Stimulated activated CD8-positive, alpha-beta memory T cell treated with anti-CD3 and anti-CD28 coated beads, Interleukin-4, amount 100 ng/mL, for 48 hours (primary cell): ENCODE measurements at regions not wholly inside any gene's neighbourhood (a gene's known extent, or its start where the extent isn't known, plus 50 kb on each side); places are given as distances from the start of the nearest gene placed in this dataset.

Experiments used
- DNase-seq: peaks from one replicate; pipeline ENCODE4 v3.0.0-alpha.2; 2020

DNA sequence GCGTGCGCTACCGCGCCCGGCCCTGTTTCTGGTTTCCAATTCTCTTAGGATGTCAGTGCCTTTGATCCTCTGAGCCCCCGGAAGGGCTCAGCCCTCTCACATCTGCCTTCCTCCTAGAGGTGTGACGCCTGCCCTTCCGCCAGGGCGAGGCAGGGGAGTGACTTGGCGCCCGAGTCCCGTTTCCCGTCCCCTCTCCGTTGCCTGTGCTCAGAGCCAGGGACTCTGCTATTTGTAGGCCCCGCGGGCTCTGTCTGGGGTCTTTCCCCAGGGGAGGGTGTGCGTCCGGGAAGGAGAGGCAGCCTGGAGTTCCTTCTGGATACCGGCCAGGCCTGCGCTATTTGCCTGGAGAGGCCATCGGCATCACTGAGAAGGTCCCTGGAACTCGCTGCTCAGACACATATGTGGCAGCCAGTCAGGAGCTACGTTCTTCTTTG, 103.7 kb upstream of the TAF1B start:
- peak; percentile 68 for DNase-seq

GRCh38 chr2:9740382-9741073, 102.7 kb upstream of the TAF1B start:
- no peak for DNase-seq

DNA sequence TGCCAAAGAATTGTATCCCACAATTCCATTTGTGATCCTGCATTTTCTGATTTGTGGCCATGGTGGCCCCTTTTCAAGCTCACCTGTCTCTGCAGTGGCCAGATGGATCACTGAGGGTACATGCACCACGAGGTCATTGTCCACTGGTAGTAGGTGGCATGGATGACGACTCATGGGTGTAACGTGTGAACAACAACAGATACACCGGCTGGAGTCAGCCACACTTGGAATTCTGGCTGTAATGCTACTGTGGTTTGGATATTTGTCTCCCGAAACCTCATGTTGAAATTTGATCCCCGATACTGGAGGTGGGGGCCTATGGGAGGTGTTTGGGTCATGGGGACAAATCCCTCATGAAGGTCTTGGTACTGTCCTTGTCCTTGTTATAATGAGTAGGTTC, 102.2 kb upstream of the TAF1B start:
- no peak for DNase-seq

DNA sequence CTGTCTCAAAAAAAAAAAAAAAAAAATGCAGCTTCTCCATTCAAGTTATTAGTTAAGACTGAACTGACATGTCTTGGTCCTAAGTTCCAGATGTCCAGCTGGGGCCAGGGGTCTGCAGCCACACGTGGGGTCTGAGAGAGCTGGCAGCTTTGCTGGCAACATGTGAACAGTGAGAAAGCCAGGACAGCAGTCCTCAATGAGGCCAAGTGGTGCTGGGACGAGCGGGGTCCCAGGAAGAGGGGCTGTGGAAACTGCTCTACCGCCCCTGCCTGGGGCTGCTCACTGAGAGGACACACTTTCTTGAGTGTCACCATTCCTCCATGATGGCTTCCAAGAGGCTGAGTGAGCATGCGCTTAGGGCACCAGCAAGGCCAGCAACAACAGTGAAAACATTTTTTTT, 100.7 kb upstream of the TAF1B start:
- no peak for DNase-seq

DNA sequence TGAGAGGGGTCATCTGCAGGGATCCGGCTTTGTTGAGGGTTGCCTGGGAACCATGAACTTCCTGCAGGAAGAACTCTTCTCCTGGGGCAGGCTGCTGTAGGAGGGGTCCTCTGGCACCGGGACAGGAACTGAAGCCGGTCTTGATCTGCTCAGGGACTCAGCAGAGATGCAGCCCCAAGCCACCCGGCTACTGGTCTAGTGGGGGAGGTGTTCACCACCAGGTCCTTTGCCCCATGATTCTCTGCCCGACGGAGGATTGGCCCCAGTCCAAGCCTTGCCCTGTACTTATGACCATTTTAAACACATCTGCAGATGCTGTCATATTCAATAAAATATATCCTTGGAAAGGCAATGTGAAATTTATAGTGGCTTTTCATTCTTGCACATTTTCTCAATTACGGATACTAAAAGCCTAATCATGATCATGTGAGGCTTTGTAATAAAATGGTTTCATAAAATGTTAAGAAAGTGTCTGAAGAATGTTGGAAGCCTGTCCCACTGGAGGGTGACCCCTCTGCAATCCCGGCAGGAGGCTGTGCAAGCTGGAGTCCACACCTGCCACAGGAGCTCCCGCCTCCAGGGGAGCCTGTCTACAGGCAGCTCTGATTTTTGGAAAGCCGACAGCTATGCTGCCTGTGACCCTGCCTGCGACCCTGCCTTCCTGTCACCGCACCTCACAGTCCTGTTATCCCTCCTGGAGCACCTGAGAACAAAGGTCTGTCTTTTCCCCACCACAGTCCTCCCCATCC, 98.8 kb upstream of the TAF1B start:
- DNase-seq = no peak

DNA sequence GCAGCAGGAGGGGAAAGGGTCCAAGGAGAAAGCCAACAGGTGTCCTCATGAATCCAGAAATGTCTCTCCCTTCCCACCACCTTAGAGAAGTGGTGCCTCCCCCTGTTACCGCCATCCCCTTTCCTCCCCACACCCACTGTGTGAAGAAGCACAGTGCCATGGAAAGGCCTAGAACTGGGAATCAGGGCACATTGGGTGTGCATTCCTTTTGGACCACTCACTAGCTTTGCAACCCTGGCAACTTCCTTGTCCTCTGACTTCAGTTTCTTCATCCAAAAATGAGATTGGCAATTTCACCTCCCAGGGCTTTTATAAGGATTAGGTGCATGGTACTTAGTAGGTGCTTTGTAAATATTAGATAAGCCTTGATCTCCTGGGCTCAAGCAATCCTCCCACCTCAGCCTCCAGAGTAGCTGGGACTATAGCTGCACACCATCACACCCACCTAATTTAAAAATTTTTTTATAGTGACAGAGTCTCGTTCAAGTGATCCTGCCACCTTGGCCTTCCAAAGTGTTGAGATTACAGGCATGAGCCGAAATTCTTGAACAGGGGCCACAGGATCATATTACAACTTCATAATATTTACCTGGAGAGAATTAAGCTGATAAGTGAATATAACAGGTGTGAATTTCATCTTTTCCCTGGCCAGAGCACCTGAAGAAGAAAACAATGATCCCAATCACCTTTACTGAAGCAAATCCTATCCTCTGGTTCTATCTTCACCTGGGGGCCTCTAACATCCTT, 97.9 kb upstream of the TAF1B start:
- no peak for DNase-seq

DNA sequence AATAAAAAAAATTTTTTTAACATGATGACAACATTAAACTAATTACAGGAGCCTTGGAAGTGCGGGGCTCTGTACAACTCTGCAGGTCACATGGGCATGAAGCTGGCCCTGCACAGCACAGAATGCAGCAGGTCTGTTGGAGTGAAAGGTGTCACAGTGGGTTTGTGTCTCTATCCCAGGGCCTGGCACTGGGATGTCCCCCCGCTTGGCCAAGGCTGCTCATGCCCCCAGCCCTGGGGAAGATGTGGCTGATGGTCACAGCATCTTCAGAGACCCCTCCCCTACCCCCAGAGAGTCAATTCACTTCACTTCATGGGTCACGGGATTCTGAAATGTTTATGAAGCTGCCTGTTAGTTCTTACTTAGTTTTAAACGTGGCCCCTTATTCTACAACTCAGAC, 95.9 kb upstream of the TAF1B start:
- no peak for DNase-seq

- peak; percentile 52 for DNase-seq
These were observed 94.7 kb upstream of the TAF1B start for GRCh38 chr2:9748577-9748976.

DNA sequence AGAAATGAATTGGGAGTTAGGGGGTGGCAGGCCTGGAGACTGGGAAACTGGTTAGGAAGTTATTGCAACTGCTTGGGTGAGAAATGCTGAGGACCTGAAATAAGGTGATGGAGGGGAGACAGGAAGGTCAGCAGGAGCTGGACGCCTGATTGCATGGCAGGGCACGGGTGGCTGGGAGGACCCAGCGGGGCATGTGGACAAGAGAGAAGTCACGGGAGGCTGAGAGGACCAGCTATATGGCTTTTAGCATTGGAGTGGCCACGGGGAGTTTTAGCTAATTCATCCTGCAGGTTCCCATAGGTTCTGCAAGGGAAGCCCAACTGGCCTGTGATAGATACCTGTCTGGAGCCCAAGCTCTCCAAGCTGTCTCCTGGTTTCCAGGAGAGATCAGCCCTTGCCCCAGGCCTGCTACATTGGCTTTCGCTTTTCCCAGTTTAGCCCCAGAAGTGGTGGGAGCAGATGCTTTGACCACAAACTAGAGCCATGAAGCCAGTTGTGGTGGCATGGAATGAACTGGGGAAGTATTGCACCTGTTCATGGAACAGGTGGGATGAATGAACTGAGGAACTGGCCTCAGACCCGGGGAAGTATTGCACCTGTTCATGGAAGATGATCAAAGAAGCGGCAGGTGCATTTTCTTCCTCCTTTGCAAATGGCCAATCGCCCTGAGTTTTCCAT, 93.6 kb upstream of the TAF1B start:
- no peak for DNase-seq

DNA sequence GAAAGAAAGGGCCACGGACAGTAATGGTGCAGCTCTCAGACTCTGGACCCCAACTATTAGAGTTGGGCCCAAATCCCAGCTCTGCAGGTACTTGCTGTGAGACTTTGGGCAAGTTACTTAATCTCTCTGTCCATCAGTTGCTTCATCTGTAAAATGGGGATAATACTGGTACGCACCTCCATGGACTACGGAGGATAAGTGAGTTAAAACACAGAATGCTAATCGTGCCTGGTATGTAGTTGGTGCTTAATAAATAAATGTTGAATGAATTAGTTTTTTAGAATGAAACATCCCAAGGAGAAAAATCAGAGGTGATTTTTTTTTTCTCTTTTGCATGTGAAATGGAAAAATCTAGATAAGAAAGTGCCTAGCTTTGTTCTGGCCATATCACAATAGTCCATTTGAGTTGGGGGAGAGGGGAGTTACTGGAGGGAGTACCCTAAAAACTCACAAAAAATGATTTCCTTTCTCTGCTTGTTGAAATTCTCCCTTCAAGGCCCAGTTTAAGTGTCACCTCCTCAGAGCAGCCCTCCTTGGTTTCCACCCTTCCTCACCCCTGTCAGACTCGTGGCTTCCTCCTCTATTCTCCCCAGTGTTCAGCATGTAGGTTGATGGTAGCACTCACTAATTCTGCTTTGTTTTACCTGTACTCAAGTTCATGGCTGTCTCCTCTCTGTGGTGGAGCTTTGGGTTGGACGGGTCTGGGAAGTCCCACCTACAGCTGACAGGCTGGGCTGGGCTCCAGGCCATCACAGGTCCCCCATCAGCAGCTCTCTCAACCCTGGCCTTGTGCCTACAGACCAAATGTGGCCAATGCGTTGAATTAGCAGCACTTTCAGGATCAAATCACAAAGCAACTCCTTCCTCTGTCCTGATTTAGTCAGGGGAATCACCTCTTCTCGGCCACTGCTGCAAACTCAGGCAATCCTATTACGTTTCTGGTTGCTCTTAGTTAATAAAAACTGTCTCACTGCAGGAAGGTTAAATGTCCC, 92.8 kb upstream of the TAF1B start:
- no peak for DNase-seq

DNA sequence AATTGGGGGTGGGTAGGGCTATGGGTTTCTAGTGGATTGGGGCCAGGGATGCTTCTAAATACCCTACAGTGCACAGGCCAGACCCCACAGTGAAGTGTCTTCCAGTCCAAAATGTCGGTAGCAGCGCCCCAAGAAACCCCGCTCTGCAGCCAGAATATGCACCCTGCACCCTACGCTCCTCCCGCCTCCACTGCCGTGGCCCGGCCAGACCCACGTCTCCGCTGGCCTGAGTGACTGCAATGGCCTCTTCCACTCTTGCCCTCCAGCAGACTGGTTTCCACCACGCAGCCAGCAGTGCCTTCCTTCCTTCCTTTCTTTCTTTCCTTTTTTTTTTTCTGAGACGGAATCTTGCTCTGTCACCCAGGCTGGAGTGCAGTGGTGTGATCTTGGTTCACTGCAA, 91.4 kb upstream of the TAF1B start:
- DNase-seq = no peak

- DNase-seq = peak; percentile 93
These were observed 90.6 kb upstream of the TAF1B start for GRCh38 chr2:9752441-9753275.

DNA sequence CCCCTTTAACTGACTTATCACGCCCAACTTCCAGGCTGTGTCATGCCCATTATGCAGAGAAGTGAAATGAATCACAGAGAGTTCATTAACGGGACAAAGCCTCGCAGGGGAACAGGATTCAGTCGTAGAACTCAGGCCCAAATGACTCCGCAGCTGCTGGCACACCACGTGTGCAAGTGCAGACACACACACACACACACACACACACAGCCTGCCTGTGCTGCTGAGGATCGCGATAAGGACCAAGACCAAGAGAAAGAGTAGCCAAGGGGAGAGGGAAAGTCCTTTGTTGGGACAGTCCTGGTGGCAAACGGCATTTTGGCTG, 90.0 kb upstream of the TAF1B start:
- DNase-seq = peak; percentile 77

- peak; percentile 80 for DNase-seq
These were observed 89.4 kb upstream of the TAF1B start for GRCh38 chr2:9753665-9754531.

GRCh38 chr2:9754532-9754887, 88.8 kb upstream of the TAF1B start:
- DNase-seq = no peak

DNA sequence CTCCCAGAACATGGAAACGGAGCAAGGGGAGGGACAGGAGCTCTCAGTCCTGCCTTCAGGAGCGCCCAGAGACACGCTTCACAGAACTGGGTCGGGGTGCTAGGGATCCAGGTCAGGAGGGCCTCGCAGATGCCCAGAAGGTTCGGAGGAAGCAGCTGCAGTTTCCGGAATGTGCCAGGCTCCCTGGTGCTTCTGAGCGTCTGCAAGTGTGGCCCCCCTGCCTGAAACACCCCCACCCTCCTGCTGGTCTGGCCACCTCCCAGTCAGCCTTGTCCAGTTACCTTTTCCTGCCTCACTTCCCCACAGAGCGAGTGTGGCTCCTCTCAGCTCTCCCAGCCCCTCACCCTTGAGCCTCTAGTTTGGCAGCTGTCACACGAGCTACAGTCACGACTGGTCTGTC, 88.3 kb upstream of the TAF1B start:
- DNase-seq = no peak

- DNase-seq = no peak
These were observed 87.6 kb upstream of the TAF1B start for GRCh38 chr2:9755638-9756037.

- no peak for DNase-seq
These were observed 86.5 kb upstream of the TAF1B start for GRCh38 chr2:9756692-9757250.

DNA sequence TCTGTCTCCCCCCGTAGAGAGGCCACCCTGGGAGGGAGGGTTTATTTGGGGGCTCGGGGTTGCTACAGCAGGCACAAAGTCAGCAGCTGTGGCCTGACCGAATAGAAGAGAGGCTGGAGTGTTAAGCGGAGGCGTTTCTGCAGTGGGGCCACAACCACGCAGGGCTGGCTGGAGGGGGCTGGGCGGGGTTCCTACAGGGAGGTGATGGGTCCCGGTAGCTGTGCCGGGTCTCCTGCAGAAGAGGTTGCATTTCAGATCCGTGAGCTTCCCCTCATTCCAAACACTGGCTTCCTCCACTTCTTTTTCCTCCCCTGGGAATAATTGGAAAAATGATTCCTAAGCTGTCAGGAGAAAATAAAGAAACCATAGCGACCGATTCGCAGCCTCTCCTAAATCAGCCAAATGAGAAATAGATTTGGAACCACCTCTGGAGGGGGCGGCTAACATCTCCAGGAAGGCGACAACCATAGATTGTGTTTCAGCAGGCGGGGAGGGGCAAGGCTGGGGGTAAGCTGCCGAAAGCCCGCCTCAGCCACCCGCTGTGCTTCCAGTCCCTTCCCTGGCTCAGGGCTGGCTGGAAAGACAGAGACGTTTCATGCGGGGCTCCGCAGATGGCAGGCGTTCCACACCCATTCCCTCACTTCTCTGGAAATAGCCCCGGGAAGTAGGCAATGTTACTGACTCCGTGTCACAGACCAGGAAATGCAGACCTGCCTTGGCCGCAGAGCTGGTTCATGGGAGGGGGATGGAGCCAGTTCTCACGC, 85.6 kb upstream of the TAF1B start:
- DNase-seq = no peak
